Tibial nerve (tissue), 4 donors: ENCODE measurements at regions not wholly inside any gene's neighbourhood (a gene's known extent, or its start where the extent isn't known, plus 50 kb on each side); places are given as distances from the start of the nearest gene placed in this dataset.

Experiments used
- DNase-seq, 2 donors: peaks; one replicate each; pipeline ENCODE4 v3.0.0-alpha.2; 2019; ENCODE audit warnings: low spot score in 2 of 2
- H3K27ac ChIP-seq, 4 donors: fragments of 200-600 bp; sonication (generic) in 3 of 4; one replicate each; pipeline ENCODE4 v1.5.1; 2017 to 2019; ENCODE audit warnings: mild to moderate bottlenecking in 1 of 4
- H3K27me3 ChIP-seq, 2 donors: fragments of 200-600 bp; sonication (generic) in 1 of 2; one replicate each; pipeline versions ENCODE4 v1.5.1 to v1.6.0; 2017 to 2019
- H3K36me3 ChIP-seq, 3 donors: fragments of 200-600 bp; sonication (generic); one replicate each; pipeline ENCODE4 v1.5.1; 2018 to 2019
- H3K4me1 ChIP-seq, 4 donors: fragments of 200-600 bp; sonication (generic) in 3 of 4; one replicate each; pipeline ENCODE4 v1.5.1; 2017 to 2019
- H3K4me3 ChIP-seq, 4 donors: fragments of 200-600 bp; sonication (generic) in 3 of 4; one replicate each; pipeline ENCODE4 v1.5.1; 2017 to 2019; ENCODE audit warnings: mild to moderate bottlenecking in 1 of 4, moderate library complexity in 1 of 4
- H3K9me3 ChIP-seq, 4 donors: fragments of 200-600 bp; sonication (generic) in 3 of 4; one replicate each; pipeline ENCODE4 v1.5.1; 2017 to 2019
- EP300 ChIP-seq, 2 donors: sonication (generic); formaldehyde crosslinking; IDR thresholded peaks; one replicate each; pipeline ENCODE4 v1.6.1; 2017; ENCODE audit warnings: antibody characterized with exemption in 2 of 2, mild to moderate bottlenecking in 1 of 2
- POLR2A ChIP-seq, 2 donors: fragments of 450-650 bp; IDR thresholded peaks; one replicate each; pipeline ENCODE4 v1.6.1; 2017; ENCODE audit warnings: antibody characterized with exemption in 2 of 2, mild to moderate bottlenecking in 2 of 2, moderate library complexity in 2 of 2
- WGBS, 2 donors: methylation state at CpG; one replicate each; pipeline ENCODE4 v1.1.5; 2018; 5-methylcytosine and 5-hydroxymethylcytosine counted together
- TF ChIP-seq, protein P1 (sequence below), 5 experiments: fragments of 200-600 bp in 3 of 5; fragments of 450-650 bp in 2 of 5; sonication (generic) in 3 of 5; IDR thresholded peaks; one replicate each; pipeline ENCODE4 v1.5.1; 2016 to 2019; ENCODE audit warnings: antibody characterized with exemption in 5 of 5, mild to moderate bottlenecking in 3 of 5, moderate library complexity in 2 of 5

DNA sequence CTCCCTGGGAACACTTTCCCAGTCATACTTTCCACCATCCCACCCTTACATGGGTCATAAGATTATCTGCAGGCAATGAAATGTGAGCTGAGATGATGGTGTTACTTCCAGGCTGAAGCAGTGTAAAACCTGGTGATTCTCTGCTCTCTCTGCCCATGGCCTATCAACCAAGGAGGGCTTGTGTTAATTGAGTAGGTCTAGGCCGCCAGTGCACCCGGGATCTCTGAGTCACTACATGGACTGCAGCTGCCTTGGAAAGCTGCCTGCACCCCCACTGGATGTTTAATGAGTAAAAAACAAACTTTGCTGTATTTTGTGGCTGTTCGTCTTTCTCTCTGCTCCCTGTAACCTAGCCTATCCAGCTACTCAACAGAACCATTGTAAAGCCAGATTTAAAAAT, 451.7 kb upstream of the SMIM21 start:
- no peaks in the 10 kb centered on the region for H3K27me3 ChIP-seq
- no peaks in the 10 kb centered on the region for H3K4me1 ChIP-seq
- TF ChIP-seq EP300 (IDR thresholded peaks at IDR 0.05) (no peak), POLR2A (IDR thresholded peaks at IDR 0.05) (no peak)
- TF ChIP-seq, protein P1, sequence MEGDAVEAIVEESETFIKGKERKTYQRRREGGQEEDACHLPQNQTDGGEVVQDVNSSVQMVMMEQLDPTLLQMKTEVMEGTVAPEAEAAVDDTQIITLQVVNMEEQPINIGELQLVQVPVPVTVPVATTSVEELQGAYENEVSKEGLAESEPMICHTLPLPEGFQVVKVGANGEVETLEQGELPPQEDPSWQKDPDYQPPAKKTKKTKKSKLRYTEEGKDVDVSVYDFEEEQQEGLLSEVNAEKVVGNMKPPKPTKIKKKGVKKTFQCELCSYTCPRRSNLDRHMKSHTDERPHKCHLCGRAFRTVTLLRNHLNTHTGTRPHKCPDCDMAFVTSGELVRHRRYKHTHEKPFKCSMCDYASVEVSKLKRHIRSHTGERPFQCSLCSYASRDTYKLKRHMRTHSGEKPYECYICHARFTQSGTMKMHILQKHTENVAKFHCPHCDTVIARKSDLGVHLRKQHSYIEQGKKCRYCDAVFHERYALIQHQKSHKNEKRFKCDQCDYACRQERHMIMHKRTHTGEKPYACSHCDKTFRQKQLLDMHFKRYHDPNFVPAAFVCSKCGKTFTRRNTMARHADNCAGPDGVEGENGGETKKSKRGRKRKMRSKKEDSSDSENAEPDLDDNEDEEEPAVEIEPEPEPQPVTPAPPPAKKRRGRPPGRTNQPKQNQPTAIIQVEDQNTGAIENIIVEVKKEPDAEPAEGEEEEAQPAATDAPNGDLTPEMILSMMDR (IDR thresholded peaks at IDR 0.05): no peak
- H3K9me3 ChIP-seq: peaks cover 0 to 20% (median 0%) of the 10 kb centered on the region in 4 donors
- no peaks in the 10 kb centered on the region for H3K36me3 ChIP-seq
- 49 to 52% methylated on average over 3 of the region's 3 CpGs for WGBS, 2 donors
- no peak overlapping the region for H3K27ac ChIP-seq
- H3K4me3 ChIP-seq: no peak overlapping the region
- DNase-seq: no peak

DNA sequence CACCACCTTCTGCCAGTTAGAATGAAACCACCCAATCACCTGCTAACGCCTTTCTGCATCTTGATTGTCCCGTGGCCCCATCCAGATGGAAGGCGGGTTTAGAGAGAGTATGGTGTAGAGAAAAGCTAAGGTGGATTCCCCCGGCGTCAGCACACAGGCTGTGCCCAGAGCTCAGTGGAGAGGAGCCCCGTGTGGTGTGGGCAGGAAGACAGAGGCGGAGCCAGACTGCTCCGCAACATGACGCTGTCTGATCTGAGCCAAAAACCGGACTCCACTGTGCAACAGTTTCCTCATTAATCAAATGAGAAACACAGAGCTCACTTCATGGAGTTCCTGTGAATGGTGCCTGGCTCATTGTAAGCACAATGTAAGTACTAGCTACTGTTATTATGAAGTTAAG, 448.1 kb upstream of the SMIM21 start:
- H3K9me3 ChIP-seq: peaks cover 0 to 10% (median 0%) of the 10 kb centered on the region in 4 donors
- WGBS, 2 donors: 79 to 82% methylated on average over 10 of the region's 10 CpGs

DNA sequence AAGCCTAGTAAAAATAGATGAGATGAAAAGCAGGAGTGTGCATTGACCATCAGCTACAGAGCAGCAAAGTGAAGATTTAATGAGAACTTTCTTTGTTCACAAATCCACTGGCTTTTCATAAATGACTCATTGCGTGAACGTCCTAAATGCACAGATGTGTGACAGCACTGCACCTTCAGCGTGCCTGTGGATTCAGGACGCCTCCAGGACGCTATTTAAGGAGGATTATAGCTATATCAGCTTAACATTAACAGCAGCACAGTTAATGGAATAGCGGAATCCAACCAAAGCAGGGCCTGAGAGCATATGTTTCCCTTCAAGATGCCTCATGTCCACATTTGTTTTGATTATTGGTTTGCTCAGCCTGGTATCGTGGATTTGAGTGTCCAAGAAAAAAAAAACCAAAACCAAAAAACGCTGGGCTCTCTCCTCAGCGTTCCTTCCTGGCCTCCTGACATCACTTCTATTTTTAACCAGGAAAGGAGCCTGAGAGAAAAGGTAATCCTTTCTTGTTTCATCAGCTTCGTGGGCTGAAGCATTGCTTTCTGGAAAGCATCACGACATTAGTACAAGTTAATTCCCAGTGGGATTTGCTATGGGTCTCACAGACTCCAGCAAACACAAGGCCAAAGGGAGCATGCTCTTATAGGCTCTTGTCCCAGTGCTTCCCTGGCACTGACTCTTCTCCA, 447.0 kb upstream of the SMIM21 start:
- TF ChIP-seq EP300 (IDR thresholded peaks at IDR 0.05): no peak
- TF ChIP-seq POLR2A (IDR thresholded peaks at IDR 0.05): no peak
- TF ChIP-seq, protein P1 (IDR thresholded peaks at IDR 0.05): no peak
- 56 to 58% methylated on average over 11 of the region's 11 CpGs for WGBS, 2 donors
- no peaks in the 10 kb centered on the region for H3K27me3 ChIP-seq
- H3K4me3 ChIP-seq: no peak overlapping the region
- no peak for DNase-seq
- H3K9me3 ChIP-seq: peaks cover 0 to 10% (median 0%) of the 10 kb centered on the region in 4 donors
- H3K36me3 ChIP-seq: no peaks in the 10 kb centered on the region
- no peak overlapping the region for H3K27ac ChIP-seq
- H3K4me1 ChIP-seq: no peaks in the 10 kb centered on the region

More for the DNA sequence above, 448.1 kb upstream of the SMIM21 start:
- Histone ChIP-seq H3K27ac (no peak overlapping the region), H3K27me3 (no peaks in the 10 kb centered on the region), H3K4me1 (no peaks in the 10 kb centered on the region), H3K4me3 (no peak overlapping the region), H3K36me3 (no peaks in the 10 kb centered on the region)
- TF ChIP-seq EP300 (IDR thresholded peaks at IDR 0.05): no peak
- TF ChIP-seq POLR2A (IDR thresholded peaks at IDR 0.05): no peak
- TF ChIP-seq, protein P1 (IDR thresholded peaks at IDR 0.05): no peak
- no peak for DNase-seq

DNA sequence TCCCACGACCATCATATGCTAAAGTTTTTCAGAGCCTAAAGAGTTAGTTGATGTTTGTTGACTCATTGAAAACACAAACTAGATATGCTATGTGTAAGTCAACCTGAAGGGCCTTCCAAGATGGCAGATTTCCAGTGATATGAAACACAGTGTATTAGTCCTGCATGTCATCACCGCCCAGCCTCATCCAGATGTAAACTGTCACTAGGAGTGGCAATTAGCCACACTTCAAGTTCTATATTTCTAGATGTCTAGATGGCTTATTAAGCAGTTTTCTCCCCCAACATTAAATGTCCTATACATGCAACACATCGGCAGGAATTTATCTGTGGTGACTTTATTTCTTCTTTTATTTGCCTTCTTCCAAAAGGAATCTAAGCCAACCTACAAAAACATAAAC, 444.1 kb upstream of the SMIM21 start:
- no peaks in the 10 kb centered on the region for H3K27me3 ChIP-seq
- no peak overlapping the region for H3K4me3 ChIP-seq
- WGBS, 2 donors: 76 to 91% methylated on average over 3 of the region's 3 CpGs
- H3K36me3 ChIP-seq: no peaks in the 10 kb centered on the region
- no peaks in the 10 kb centered on the region for H3K4me1 ChIP-seq
- TF ChIP-seq POLR2A (IDR thresholded peaks at IDR 0.05): no peak
- TF ChIP-seq, protein P1 (IDR thresholded peaks at IDR 0.05): no peak
- no peak for TF ChIP-seq EP300 (IDR thresholded peaks at IDR 0.05)
- DNase-seq: no peak
- H3K27ac ChIP-seq: no peak overlapping the region
- no peaks in the 10 kb centered on the region for H3K9me3 ChIP-seq

DNA sequence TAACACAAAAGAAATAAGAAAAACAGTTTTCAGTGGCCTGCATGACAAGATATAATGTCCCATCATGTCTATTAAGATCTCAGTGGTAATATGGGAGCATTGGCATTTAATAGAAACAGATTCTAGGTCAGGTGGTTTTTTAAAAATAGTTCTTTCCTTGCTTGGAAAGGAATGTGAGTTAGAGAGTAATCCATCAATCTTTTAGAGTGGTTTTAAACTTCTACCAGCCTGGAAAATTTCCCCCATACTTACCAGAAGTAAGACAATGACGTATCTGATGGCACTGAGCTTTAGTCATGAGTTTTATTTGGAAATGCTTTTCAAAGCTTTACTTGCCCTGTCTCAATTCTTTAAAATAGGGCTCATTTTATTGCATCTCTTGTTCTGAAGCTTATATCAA, 441.7 kb upstream of the SMIM21 start:
- DNase-seq: no peak
- no peak overlapping the region for H3K4me3 ChIP-seq
- no peak overlapping the region for H3K27ac ChIP-seq
- H3K36me3 ChIP-seq: no peaks in the 10 kb centered on the region
- no peaks in the 10 kb centered on the region for H3K9me3 ChIP-seq
- H3K4me1 ChIP-seq: no peaks in the 10 kb centered on the region
- TF ChIP-seq, protein P1 (IDR thresholded peaks at IDR 0.05): no peak
- TF ChIP-seq POLR2A (IDR thresholded peaks at IDR 0.05) (no peak), EP300 (IDR thresholded peaks at IDR 0.05) (no peak)
- 49 to 58% methylated on average over 1 of the region's 1 CpG for WGBS, 2 donors
- H3K27me3 ChIP-seq: no peaks in the 10 kb centered on the region
